KMS-11 (cell line): ENCODE measurements at regions not wholly inside any gene's neighbourhood (a gene's known extent, or its start where the extent isn't known, plus 50 kb on each side); places are given as distances from the start of the nearest gene placed in this dataset.

ENCODE experiments used
- H2AFZ ChIP-seq: fragments of 200-600 bp; sonication (generic); 2 replicates; pipeline ENCODE4 v1.6.1; 2016; ENCODE audit warnings: antibody characterized with exemption, mixed run types, low read depth
- H3K27ac ChIP-seq: fragments of 200-600 bp; sonication (generic); 2 replicates; pipeline ENCODE4 v1.6.1; 2016; ENCODE audit warnings: mild to moderate bottlenecking, mixed run types
- H3K27me3 ChIP-seq: fragments of 200-600 bp; sonication (generic); 2 replicates; pipeline ENCODE4 v1.6.1; 2017; ENCODE audit warnings: mild to moderate bottlenecking, low read depth, mixed run types, moderate library complexity; ENCODE audit not compliant: insufficient read depth
- H3K36me3 ChIP-seq: fragments of 200-600 bp; sonication (generic); 2 replicates; pipeline ENCODE4 v1.6.1; 2017; ENCODE audit warnings: mild to moderate bottlenecking, mixed run types; ENCODE audit not compliant: insufficient read depth
- H3K4me1 ChIP-seq: fragments of 200-600 bp; sonication (generic); 2 replicates; pipeline ENCODE4 v1.6.1; 2016; ENCODE audit warnings: mild to moderate bottlenecking, low read depth, mixed run types; ENCODE audit not compliant: poor library complexity, severe bottlenecking
- H3K4me2 ChIP-seq: fragments of 200-600 bp; sonication (generic); 2 replicates; pipeline ENCODE4 v1.7.0; 2016; ENCODE audit warnings: mild to moderate bottlenecking, mixed run types
- H3K4me3 ChIP-seq: fragments of 200-600 bp; sonication (generic); IDR thresholded peaks from 2 replicates; pipeline ENCODE4 v1.6.1; 2017; ENCODE audit warnings: low read depth, low read length, mixed read lengths; ENCODE audit not compliant: insufficient read depth
- H3K79me2 ChIP-seq: fragments of 200-600 bp; sonication (generic); 2 replicates; pipeline ENCODE4 v1.6.1; 2016; ENCODE audit warnings: low read depth, mixed run types; ENCODE audit not compliant: insufficient read depth
- H3K9ac ChIP-seq: fragments of 200-600 bp; sonication (generic); 2 replicates; pipeline ENCODE4 v1.6.1; 2016; ENCODE audit warnings: mild to moderate bottlenecking, mixed run types
- H4K20me1 ChIP-seq: fragments of 200-600 bp; sonication (generic); 2 replicates; pipeline ENCODE4 v1.6.1; 2016; ENCODE audit warnings: mild to moderate bottlenecking, mixed run types; ENCODE audit not compliant: insufficient read depth
- TF ChIP-seq, protein P1 (sequence below): fragments of 200-600 bp; sonication (generic); conservative IDR thresholded peaks from 2 replicates; pipeline ENCODE4 v1.6.1; 2017; ENCODE audit warnings: low read depth, mild to moderate bottlenecking, antibody characterized with exemption, low read length, moderate library complexity, mixed read lengths

DNA sequence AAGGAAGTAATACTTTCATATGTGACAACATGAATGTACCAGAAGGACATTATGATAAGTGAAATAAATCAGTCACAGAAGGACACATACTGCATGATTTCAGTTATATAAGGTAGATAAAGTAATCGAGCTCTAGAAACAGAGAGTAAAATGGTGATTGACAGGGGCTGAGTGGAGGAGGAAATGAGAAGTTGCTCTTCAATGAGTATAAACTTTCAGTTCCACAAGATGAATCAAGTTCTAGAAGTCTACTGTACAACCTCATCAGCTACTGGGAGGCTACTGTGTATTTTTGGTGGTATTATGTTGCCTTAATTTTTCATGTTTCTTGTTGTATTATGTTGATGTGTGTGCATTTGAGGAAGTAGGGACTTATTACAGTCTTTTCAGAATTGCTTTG, 270.9 kb upstream of the GRIA3 start:
- H3K36me3 ChIP-seq, result no peaks in the 10 kb centered on the region
- no peak overlapping the region for H3K4me2 ChIP-seq
- H2AFZ ChIP-seq, result no peak overlapping the region
- H3K27ac ChIP-seq, result no peak overlapping the region
- no peaks in the 10 kb centered on the region for H3K79me2 ChIP-seq
- H3K9ac ChIP-seq, result no peak overlapping the region
- no peaks in the 10 kb centered on the region for H4K20me1 ChIP-seq
- H3K4me1 ChIP-seq, result no peaks in the 10 kb centered on the region
- no peak overlapping the region for H3K4me3 ChIP-seq
- TF ChIP-seq, protein P1, sequence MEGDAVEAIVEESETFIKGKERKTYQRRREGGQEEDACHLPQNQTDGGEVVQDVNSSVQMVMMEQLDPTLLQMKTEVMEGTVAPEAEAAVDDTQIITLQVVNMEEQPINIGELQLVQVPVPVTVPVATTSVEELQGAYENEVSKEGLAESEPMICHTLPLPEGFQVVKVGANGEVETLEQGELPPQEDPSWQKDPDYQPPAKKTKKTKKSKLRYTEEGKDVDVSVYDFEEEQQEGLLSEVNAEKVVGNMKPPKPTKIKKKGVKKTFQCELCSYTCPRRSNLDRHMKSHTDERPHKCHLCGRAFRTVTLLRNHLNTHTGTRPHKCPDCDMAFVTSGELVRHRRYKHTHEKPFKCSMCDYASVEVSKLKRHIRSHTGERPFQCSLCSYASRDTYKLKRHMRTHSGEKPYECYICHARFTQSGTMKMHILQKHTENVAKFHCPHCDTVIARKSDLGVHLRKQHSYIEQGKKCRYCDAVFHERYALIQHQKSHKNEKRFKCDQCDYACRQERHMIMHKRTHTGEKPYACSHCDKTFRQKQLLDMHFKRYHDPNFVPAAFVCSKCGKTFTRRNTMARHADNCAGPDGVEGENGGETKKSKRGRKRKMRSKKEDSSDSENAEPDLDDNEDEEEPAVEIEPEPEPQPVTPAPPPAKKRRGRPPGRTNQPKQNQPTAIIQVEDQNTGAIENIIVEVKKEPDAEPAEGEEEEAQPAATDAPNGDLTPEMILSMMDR, result no peak
- H3K27me3 ChIP-seq, result no peaks in the 10 kb centered on the region

DNA sequence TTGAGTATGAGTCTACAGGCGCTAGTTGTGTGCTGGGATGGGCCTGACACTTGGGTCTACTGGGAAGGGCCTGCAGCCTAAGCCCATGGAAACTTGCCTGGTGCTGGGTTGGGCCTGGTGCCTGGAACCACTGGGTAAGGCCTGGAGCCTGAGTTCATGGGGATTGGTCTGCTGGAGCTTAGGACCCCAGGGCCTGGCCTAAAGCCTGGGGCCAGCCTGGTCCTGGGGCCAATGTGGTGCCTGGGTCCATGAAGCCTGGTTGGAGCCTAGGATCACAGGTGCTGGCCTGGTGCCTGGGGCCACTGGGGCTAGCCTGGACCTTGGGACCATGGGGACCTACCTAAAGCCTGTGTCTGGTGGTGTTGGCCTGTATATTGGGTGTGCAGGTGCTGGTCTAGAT, 270.3 kb upstream of the GRIA3 start:
- TF ChIP-seq, protein P1, result no peak
- H3K9ac ChIP-seq, result no peak overlapping the region
- H3K79me2 ChIP-seq, result no peaks in the 10 kb centered on the region
- no peaks in the 10 kb centered on the region for H3K36me3 ChIP-seq
- H2AFZ ChIP-seq, result no peak overlapping the region
- H3K4me3 ChIP-seq, result no peak overlapping the region
- no peak overlapping the region for H3K4me2 ChIP-seq
- no peak overlapping the region for H3K27ac ChIP-seq
- no peaks in the 10 kb centered on the region for H3K27me3 ChIP-seq
- H3K4me1 ChIP-seq, result no peaks in the 10 kb centered on the region
- no peaks in the 10 kb centered on the region for H4K20me1 ChIP-seq

DNA sequence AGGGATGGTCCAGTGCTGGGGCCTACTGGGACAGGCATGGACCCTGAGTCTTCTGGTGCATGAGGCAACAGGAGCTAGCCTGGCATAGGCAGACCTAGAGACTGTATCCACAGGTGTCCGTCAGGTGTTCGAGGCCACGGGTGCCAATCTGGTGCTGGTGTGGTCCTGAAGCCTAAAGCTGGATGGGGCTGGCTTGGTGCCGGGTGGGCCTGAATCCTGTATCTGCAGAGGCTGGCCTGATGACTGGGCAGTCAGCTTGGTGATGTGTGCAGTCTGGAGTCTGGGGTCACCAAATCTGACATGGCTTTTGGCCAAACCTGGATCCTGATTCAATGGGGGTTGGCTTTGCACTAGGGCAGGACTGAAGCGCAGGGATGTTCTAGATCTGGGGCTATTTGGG, 269.8 kb upstream of the GRIA3 start:
- H3K9ac ChIP-seq, result no peak overlapping the region
- H3K4me3 ChIP-seq, result no peak overlapping the region
- no peaks in the 10 kb centered on the region for H3K36me3 ChIP-seq
- no peak overlapping the region for H2AFZ ChIP-seq
- no peaks in the 10 kb centered on the region for H3K79me2 ChIP-seq
- no peak overlapping the region for H3K4me2 ChIP-seq
- TF ChIP-seq, protein P1, result no peak
- H4K20me1 ChIP-seq, result no peaks in the 10 kb centered on the region
- no peaks in the 10 kb centered on the region for H3K4me1 ChIP-seq
- H3K27me3 ChIP-seq, result no peaks in the 10 kb centered on the region
- H3K27ac ChIP-seq, result no peak overlapping the region

DNA sequence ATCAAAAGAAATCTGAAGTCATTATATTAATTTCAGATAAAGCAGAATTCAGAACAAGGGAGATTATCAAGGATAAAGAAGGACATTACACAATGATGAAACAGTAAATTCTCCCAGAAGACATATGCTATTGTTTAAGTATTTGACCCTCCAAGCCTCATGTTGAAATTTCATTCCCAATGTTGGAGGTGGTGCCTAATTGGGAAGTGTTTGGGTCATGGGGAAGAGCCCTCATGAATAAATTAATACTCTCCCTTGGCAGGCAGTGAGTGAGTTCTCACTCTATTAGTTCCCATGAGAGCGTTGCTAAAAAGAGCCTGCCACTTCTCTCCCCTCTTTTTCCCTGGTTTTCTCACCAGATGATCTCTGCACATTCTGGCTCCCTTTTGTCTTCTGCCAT, 249.9 kb upstream of the GRIA3 start:
- Histone ChIP-seq H3K27ac (no peak overlapping the region), H3K79me2 (no peaks in the 10 kb centered on the region), H3K36me3 (no peaks in the 10 kb centered on the region), H3K9ac (no peak overlapping the region), H3K27me3 (no peaks in the 10 kb centered on the region), H3K4me3 (no peak overlapping the region), H2AFZ (no peak overlapping the region), H3K4me1 (peaks cover 8% of the 10 kb centered on the region), H3K4me2 (no peak overlapping the region), H4K20me1 (no peaks in the 10 kb centered on the region)
- TF ChIP-seq, protein P1, result no peak

DNA sequence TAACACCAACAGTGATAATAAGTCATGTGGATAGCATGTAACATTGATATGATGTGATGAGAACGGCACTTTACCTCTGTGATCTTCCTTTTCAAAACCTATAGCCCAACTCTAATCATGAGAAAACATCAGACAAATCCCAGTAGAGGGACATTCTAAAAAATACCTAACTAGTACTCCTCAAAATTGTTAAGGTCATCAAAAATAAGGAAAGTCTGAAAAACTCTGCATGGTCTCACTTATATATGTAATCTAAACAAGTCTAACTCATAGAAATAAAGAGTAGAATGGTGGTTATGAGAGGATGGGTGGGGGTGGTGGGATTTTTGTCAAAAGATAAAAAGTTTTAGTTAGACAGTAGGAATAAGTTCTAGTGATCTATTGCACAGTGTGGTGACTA, 243.9 kb upstream of the GRIA3 start:
- no peaks in the 10 kb centered on the region for H3K4me1 ChIP-seq
- no peaks in the 10 kb centered on the region for H4K20me1 ChIP-seq
- no peak overlapping the region for H3K27ac ChIP-seq
- H3K4me2 ChIP-seq, result no peak overlapping the region
- no peak overlapping the region for H2AFZ ChIP-seq
- no peaks in the 10 kb centered on the region for H3K79me2 ChIP-seq
- H3K9ac ChIP-seq, result no peak overlapping the region
- no peaks in the 10 kb centered on the region for H3K36me3 ChIP-seq
- no peak overlapping the region for H3K4me3 ChIP-seq
- no peaks in the 10 kb centered on the region for H3K27me3 ChIP-seq
- TF ChIP-seq, protein P1, result no peak
